IPS-15b (cell line): ENCODE measurements at regions not wholly inside any gene's neighbourhood (a gene's known extent, or its start where the extent isn't known, plus 50 kb on each side); places are given as distances from the start of the nearest gene placed in this dataset.

Experiments
- H3K27me3 ChIP-seq: one replicate; pipeline ENCODE4 v1.6.1; 2013; ENCODE audit warnings: low read length; ENCODE audit not compliant: control insufficient read depth, insufficient read depth
- H3K36me3 ChIP-seq: one replicate; pipeline ENCODE4 v1.6.1; 2013; ENCODE audit warnings: low read length; ENCODE audit not compliant: control insufficient read depth, insufficient read depth
- H3K4me1 ChIP-seq: one replicate; pipeline ENCODE4 v1.6.1; 2013; ENCODE audit warnings: mild to moderate bottlenecking, low read length; ENCODE audit not compliant: control insufficient read depth, insufficient read depth
- H3K4me3 ChIP-seq: one replicate; pipeline ENCODE4 v1.5.1; 2013; ENCODE audit warnings: low read depth, low read length
- H3K9ac ChIP-seq: one replicate; pipeline ENCODE4 v1.6.1; 2013; ENCODE audit warnings: low read depth, mild to moderate bottlenecking, low read length
- H3K9me3 ChIP-seq: one replicate; pipeline ENCODE4 v1.6.1; 2013; ENCODE audit warnings: mild to moderate bottlenecking, low read length; ENCODE audit not compliant: control insufficient read depth, insufficient read depth

DNA sequence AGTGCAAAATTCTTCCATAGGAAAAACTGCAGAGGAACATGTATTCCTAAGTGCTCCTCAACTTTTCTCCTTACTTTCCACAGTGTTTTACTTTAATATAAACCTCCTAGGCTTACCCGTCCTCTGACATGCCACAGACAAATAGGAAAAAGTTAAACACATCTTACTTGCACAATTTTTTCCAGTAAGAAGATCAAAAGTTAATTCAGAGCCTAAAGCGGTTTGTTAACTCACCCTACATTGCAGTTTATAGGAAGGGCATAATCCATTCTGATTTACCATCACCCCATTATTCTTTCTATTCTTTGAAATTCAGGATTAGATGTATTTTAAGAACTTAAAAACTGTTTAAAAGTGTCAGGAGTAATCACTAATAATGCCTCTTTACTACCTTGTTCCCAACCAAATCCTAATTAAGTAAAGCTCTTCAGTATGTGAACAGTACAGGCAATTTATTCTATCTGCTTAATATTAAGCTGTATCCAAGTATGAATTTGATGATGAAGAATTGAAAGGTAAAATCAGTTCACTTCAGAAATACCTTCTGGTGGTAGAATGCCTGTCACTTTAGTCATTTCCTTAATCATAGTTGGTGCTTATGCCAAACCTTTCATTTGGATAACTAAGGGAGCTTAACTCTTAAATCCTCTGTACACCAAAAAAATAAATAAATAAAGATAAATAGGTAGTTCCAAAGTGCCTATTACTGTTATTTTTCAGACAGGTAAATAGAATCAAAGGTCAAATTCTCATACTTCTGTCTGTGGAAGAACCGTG lies 292.0 kb downstream of the ALDH8A1 start:
- no peak overlapping the region for H3K9ac ChIP-seq
- H3K4me3 ChIP-seq = no peak overlapping the region
- no peaks in the 10 kb centered on the region for H3K36me3 ChIP-seq
- no peaks in the 10 kb centered on the region for H3K27me3 ChIP-seq
- no peaks in the 10 kb centered on the region for H3K4me1 ChIP-seq
- H3K9me3 ChIP-seq = no peaks in the 10 kb centered on the region

DNA sequence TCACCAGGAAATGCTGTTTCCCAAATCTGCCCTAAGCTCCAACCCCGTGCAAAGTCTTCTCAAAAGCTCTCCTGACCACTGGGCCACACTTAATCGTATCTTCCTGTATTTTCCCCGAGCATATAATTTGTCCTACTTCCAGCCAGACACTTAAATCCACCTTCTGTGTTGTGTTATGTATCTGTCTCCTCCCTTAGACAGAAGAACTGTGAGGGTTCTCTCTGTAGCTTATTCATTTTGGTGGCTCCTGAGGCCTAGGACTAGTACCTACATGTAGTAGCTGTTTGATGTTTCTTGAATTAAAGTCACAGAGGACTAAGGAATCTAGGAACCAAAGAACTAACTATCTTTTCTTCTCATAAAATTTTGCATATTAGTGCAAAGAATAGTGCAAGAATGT lies 292.6 kb downstream of the ALDH8A1 start:
- H3K4me3 ChIP-seq = no peak overlapping the region
- no peaks in the 10 kb centered on the region for H3K4me1 ChIP-seq
- no peak overlapping the region for H3K9ac ChIP-seq
- H3K27me3 ChIP-seq = no peaks in the 10 kb centered on the region
- no peaks in the 10 kb centered on the region for H3K9me3 ChIP-seq
- no peaks in the 10 kb centered on the region for H3K36me3 ChIP-seq

DNA sequence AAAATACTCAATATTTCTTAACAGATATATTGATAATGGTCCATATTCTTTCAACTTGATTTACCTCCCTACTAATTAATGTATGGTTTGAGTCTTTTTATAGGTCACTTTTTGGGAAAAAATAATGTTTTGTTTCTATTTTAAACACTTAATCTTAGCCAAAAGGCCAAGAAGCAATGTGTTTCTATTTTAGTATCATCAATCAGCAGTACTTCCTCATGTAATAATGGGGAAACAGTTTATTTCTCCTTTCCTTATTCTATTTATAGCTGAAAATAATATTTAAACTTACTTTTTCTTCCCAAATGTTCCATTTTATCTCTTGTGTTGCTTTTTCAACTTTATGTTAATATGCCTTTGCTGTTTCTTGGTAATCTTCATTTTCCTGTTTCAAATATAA lies 295.1 kb downstream of the ALDH8A1 start:
- Histone ChIP-seq H3K4me3 (no peak overlapping the region), H3K36me3 (no peaks in the 10 kb centered on the region), H3K4me1 (no peaks in the 10 kb centered on the region), H3K27me3 (no peaks in the 10 kb centered on the region), H3K9ac (no peak overlapping the region), H3K9me3 (no peaks in the 10 kb centered on the region)

DNA sequence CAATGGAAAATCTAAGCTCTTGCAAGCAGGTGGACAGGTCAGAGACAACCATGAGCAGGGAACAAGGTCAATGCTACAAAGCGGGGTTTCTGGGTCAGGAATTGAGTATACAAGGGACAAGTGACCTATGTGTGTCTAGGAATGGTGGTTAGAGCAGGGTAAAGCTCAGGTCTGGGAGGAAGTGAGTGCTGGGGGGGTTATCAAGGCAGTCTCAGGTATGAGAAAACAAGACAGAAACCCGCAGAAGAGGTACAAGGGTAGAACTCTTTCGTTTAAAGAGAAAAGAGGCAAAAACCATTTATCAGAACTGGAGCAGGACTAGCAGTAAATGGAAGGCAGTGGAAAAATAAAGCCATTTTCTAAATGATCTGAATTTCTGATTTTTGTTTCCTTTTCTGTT lies 298.4 kb downstream of the ALDH8A1 start:
- no peaks in the 10 kb centered on the region for H3K9me3 ChIP-seq
- H3K4me3 ChIP-seq = no peak overlapping the region
- no peak overlapping the region for H3K9ac ChIP-seq
- H3K4me1 ChIP-seq = no peaks in the 10 kb centered on the region
- no peaks in the 10 kb centered on the region for H3K27me3 ChIP-seq
- no peaks in the 10 kb centered on the region for H3K36me3 ChIP-seq

DNA sequence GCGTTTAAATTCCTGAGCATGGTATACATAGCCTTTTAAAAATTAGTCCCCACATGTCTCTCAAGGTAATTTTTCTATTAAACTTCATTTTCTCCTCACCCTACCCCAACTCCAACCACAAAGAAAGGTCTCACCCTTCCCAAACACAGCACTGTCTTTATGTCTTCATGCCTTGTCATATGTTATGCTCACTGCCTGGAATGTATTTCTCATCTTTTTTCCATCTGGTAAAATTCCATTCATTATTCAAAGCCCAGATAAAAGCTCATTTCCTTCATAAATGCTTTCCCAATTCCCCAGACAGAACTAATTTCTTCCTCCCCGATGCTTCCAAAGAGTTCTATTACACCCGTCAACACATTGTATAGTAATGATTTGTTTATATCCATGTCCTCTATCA lies 302.0 kb downstream of the ALDH8A1 start:
- Histone ChIP-seq H3K36me3 (no peaks in the 10 kb centered on the region), H3K27me3 (no peaks in the 10 kb centered on the region), H3K4me1 (no peaks in the 10 kb centered on the region), H3K4me3 (no peak overlapping the region), H3K9ac (no peak overlapping the region), H3K9me3 (no peaks in the 10 kb centered on the region)

DNA sequence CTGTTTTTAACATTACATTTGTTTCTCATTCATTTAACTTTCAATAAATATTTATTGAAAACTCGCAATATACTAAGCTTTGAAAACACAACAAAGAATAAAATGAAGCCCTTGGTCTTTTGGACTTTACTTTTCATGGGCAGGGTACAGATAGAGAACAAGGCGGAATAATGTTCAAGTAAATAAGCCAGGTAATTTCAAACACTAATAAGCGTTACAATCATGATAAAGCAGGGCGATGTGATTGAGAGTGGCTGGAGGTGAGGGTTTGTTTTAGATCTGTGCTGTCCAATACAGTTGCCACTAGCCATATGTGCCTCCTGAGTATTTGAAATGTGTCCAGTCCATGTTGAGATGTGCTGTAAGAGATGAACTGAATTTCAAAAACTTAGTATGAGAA lies 307.1 kb downstream of the ALDH8A1 start:
- H3K4me3 ChIP-seq = no peak overlapping the region

DNA sequence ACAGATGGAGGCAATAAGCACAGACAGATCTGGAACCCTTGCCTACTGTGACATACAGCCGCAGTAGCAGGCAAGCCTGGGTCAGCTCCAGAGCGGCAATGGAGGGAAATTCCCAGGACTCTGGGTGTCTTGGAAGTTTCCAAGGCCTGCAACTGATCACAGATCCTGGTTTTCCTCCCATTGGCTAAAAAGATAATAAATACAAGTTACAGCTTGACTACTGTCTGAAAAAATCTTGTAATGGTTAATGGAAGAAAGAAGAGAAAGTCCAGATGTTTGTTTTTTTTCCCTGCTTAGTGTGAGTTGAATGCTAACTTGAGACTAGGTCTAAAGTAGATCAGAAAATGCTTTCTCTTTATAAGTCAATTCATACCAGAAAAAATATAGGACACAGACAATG lies 307.6 kb downstream of the ALDH8A1 start:
- Histone ChIP-seq H3K4me1 (peaks cover 7% of the 10 kb centered on the region), H3K36me3 (no peaks in the 10 kb centered on the region), H3K4me3 (no peak overlapping the region), H3K27me3 (no peaks in the 10 kb centered on the region), H3K9me3 (no peaks in the 10 kb centered on the region), H3K9ac (no peak overlapping the region)

More for the DNA sequence above, 307.1 kb downstream of the ALDH8A1 start:
- H3K9ac ChIP-seq = no peak overlapping the region
- H3K27me3 ChIP-seq = no peaks in the 10 kb centered on the region
- no peaks in the 10 kb centered on the region for H3K9me3 ChIP-seq
- H3K36me3 ChIP-seq = no peaks in the 10 kb centered on the region
- H3K4me1 ChIP-seq = peaks cover 3% of the 10 kb centered on the region

DNA sequence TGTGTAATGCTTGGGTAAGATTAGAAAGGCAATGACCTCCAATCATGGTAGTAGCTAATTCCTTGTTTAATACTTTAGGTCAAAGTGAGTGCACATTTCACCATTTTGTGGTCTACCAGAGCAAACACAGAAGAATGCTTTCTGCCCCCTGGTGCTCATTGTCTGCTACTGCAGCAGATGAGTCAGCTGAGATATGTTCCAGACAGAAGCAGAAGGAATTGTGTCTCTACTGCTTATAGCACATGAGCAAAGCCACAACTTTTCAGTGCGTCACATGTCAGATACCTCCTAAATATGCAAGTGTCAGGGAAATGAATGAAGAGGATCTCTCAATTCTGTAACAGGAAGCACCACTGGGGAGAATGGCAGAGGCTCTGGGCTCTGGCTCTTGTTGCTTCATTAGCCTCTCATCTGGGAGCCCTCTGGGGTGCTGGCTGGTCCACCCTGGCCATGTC lies 308.9 kb downstream of the ALDH8A1 start:
- H3K4me1 ChIP-seq = peaks cover 7% of the 10 kb centered on the region
- H3K9ac ChIP-seq = no peak overlapping the region
- H3K27me3 ChIP-seq = no peaks in the 10 kb centered on the region
- H3K36me3 ChIP-seq = no peaks in the 10 kb centered on the region
- no peaks in the 10 kb centered on the region for H3K9me3 ChIP-seq
- H3K4me3 ChIP-seq = no peak overlapping the region

DNA sequence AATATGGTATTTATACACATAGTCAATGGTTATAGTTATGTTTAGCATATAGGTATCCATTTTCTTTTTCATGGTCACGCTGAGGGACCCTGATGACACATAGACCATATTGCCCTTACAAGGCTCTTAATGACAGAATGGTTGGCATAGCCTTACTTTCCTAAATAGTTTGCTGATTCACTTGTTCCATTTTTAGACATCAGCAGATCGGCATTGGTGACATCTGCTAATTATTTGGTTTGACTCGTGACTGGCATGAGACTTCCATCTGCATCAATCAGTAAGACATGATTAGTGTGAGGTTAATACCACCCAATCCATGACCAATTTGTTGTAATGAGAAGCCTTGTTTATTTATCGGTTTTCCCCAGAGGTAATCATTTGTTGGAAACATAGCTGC lies 309.7 kb downstream of the ALDH8A1 start:
- H3K4me3 ChIP-seq = no peak overlapping the region
- no peaks in the 10 kb centered on the region for H3K9me3 ChIP-seq
- H3K4me1 ChIP-seq = peaks cover 7% of the 10 kb centered on the region
- no peaks in the 10 kb centered on the region for H3K27me3 ChIP-seq
- no peaks in the 10 kb centered on the region for H3K36me3 ChIP-seq
- no peak overlapping the region for H3K9ac ChIP-seq

DNA sequence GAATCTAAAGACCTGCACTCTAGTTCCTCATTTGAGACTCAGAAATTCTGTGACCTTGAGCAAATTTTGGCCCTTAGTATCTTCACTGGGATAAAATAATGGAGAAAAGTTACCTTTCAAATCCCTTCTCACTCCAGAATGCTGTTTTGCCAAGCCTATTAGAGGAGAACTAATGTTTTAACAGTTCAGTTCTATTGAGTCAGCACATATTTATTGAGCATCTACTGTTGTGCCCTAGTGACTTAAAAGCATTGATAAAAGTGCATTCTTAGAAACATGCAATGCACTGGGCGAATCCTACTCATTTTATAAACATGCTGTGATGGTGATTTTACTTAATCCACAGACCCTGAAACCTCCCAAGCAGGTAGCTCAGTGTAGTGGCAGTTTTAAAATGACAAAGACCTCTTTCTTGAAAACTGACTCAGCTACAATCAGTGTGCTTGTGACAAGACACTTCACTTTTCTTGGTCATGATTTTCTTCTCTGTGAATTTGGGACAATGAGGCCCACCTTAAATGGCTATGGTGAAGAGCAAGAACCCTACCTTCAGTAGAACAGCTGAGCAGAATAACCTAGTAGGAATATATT lies 312.0 kb downstream of the ALDH8A1 start:
- no peaks in the 10 kb centered on the region for H3K36me3 ChIP-seq
- H3K4me1 ChIP-seq = peaks cover 7% of the 10 kb centered on the region
- no peaks in the 10 kb centered on the region for H3K27me3 ChIP-seq
- H3K9ac ChIP-seq = no peak overlapping the region
- H3K9me3 ChIP-seq = no peaks in the 10 kb centered on the region
- no peak overlapping the region for H3K4me3 ChIP-seq

DNA sequence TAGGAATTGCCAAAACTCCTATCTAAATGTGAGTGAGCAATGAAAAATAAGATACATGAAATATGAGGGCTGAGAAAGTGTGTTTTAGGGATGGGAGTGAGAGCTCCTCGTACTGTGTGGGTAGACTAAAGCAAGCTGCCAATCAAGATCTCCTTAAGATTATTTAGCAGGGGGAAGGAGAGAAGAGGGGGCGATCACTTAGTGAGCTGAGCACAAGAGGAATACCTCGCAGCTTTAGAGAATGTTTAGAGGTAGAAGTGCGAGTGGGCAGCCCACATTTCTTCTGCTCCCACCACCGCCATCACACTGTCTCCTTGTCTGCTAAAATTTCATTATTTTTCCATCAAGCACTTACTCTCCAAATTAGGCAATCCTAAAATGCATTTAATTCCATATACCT lies 312.6 kb downstream of the ALDH8A1 start:
- H3K9me3 ChIP-seq = no peaks in the 10 kb centered on the region
- peaks cover 7% of the 10 kb centered on the region for H3K4me1 ChIP-seq
- no peak overlapping the region for H3K9ac ChIP-seq
- H3K36me3 ChIP-seq = no peaks in the 10 kb centered on the region
- H3K27me3 ChIP-seq = no peaks in the 10 kb centered on the region
- H3K4me3 ChIP-seq = no peak overlapping the region

DNA sequence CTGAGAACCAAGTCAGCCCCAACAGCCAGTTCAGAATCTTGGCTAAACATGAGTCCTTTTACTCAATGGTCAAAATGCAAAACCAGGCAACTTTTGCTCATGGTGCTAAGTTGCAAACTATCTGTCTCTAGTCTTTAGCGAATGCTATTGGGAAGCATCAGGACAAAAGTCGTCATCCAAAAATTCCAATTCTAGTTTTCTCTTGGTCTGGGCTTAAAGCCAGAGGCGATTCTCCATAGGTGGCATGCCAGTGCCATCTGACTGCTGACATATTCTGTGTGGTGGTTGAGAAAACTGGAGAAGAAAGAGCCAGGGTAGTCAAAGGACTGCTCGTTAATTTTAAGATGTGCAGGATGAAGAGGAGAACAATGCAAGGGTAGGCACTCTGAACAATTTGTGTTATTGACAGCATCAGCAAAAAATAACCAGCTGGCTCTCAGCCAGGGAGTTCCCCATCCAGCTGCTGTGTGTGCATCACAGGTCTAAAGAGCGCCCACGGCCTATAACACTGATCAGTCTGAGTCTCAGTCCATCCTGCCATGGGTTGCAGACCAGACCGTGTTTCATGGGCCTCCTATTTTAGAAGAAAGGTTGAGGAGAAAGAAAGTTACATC lies 313.6 kb downstream of the ALDH8A1 start:
- H3K9me3 ChIP-seq = no peaks in the 10 kb centered on the region
- no peak overlapping the region for H3K9ac ChIP-seq
- H3K27me3 ChIP-seq = no peaks in the 10 kb centered on the region
- no peaks in the 10 kb centered on the region for H3K36me3 ChIP-seq
- H3K4me3 ChIP-seq = no peak overlapping the region
- H3K4me1 ChIP-seq = peaks cover 7% of the 10 kb centered on the region
